ENCODE measurements at regions not wholly inside any gene's neighbourhood (a gene's known extent, or its start where the extent isn't known, plus 50 kb on each side); places are given as distances from the start of the nearest gene placed in this dataset.

DNA sequence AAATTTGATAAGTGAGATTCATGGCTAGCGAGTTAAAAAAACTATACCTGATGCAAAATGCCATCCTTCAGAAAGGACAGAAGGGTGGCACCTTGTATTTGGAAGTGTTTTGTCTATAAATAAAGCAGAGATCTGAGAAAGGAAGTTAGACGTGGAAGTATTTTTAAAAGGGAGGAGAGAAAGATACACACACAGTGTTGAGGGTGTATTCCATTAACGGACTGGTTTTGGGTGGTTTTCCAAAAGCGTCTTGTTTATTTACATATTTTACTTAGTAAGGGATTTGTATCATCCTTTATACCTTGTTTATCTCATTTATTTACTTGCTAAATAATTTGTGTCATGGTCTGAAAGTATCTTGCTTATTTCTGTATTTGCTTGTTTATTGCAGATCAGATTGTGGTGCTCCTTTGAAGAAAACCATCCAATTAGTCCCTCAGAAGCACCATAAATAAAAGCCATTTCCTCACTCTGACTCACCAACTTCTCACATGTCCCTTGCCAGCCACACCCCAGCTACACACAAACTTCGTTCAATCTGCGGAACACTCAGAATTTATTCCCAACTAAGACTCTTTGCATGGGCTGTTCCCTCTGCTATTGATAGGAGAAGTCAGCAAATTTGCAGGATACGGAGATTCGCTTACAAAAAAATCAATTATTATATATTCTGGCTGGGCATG lies 90.8 kb downstream of the FAM124B start:
- Histone ChIP-seq H3K4me1 (no peaks in the 10 kb centered on the region), H3K79me2 (no peaks in the 10 kb centered on the region), H3K4me3 (ENCODE audit: low read depth, low read length) (no peak overlapping the region), H3K4me2 (ENCODE audit: low read length) (no peak overlapping the region), H2AFZ (no peak overlapping the region), H3K27ac (no peak overlapping the region), H3K9ac (no peak overlapping the region), H3K9me3 (ENCODE audit: control insufficient read depth, low read length) (no peaks in the 10 kb centered on the region), H3K36me3 (ENCODE audit: control insufficient read depth, insufficient read depth, low read length) (no peaks in the 10 kb centered on the region), H3K27me3 (ENCODE audit: control insufficient read depth, insufficient read depth, low read length) (no peaks in the 10 kb centered on the region)
- TF ChIP-seq, protein P1, sequence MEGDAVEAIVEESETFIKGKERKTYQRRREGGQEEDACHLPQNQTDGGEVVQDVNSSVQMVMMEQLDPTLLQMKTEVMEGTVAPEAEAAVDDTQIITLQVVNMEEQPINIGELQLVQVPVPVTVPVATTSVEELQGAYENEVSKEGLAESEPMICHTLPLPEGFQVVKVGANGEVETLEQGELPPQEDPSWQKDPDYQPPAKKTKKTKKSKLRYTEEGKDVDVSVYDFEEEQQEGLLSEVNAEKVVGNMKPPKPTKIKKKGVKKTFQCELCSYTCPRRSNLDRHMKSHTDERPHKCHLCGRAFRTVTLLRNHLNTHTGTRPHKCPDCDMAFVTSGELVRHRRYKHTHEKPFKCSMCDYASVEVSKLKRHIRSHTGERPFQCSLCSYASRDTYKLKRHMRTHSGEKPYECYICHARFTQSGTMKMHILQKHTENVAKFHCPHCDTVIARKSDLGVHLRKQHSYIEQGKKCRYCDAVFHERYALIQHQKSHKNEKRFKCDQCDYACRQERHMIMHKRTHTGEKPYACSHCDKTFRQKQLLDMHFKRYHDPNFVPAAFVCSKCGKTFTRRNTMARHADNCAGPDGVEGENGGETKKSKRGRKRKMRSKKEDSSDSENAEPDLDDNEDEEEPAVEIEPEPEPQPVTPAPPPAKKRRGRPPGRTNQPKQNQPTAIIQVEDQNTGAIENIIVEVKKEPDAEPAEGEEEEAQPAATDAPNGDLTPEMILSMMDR (IDR thresholded peaks at IDR 0.05): no peak

DNA sequence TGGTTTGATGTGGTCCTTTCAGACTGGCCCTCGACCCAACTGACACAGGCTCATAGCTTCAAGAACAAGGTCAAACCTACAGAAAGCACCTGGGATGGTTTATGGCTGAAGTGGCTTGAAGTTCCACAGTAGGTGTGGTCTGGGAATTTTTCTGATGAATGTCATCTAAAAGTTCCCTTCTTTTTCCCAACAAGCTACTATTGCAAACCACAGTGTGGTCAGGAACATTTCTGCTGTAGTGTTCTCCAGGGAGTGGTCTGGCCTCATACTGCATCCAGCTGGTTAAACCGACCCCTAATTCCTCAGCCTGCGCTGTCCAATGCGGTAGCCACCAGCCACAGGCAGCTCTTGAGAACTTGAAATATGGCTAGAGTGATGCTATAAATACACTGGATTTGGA lies 92.7 kb downstream of the FAM124B start:
- no peaks in the 10 kb centered on the region for H3K79me2 ChIP-seq
- no peak overlapping the region for H3K4me3 ChIP-seq (ENCODE audit: low read depth, low read length)
- no peak overlapping the region for H3K4me2 ChIP-seq (ENCODE audit: low read length)
- no peak overlapping the region for H3K9ac ChIP-seq
- H2AFZ ChIP-seq: no peak overlapping the region
- TF ChIP-seq, protein P1 (IDR thresholded peaks at IDR 0.05): no peak
- H3K4me1 ChIP-seq: no peaks in the 10 kb centered on the region
- H3K9me3 ChIP-seq (ENCODE audit: control insufficient read depth, low read length): no peaks in the 10 kb centered on the region
- no peaks in the 10 kb centered on the region for H3K27me3 ChIP-seq (ENCODE audit: control insufficient read depth, insufficient read depth, low read length)
- no peak overlapping the region for H3K27ac ChIP-seq
- H3K36me3 ChIP-seq (ENCODE audit: control insufficient read depth, insufficient read depth, low read length): no peaks in the 10 kb centered on the region

DNA sequence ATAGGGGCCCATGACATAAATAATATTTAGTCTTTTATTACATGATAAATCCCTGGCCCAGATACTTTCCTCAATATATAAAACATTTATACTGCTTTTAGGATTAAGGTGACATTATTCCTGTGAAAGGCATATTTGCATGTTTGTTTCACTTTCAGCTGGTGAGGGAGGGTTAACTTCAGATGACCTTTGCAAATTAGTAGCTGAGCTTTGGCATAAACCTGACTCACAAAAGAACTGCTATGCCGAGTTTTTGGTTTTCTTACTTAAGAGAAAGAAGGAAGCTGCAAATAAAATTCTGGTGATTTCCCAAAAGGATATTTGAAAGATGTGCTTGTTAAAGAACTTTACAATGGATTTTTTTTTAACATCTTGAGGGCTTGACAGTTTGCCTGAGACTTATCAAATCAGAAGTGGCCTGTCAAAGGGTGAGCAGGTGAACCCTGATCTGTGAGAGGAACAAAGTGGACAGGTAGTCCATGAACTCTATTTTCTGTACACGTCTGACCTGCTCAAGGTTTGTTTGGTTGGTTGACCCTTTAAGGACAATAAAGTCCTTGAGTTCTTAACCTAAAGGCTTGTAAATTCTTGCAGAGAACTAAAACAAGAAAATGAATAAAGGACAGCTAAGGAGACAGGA lies 93.5 kb downstream of the FAM124B start:
- TF ChIP-seq, protein P1 (IDR thresholded peaks at IDR 0.05): no peak
- no peak overlapping the region for H3K4me2 ChIP-seq (ENCODE audit: low read length)

DNA sequence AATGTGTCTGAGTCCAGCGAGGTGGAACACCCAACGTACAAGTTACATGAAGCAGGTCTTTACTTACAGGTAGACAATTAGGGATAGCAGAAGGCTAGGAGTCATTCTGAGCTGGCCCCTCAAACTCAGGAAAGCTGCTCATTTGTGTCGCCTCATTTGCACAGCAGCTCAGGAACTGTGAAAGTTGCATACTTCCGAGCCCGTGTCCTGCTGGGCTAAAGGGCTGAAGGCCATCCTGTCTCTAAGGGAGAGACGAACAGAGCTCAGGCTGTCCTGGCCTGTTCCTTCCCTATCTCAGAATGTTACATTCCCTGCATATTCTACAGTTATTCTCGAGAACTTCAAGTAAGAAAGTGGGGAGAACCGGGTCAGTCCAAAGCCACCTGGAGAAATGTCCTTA lies 99.0 kb downstream of the FAM124B start:
- Histone ChIP-seq H3K27me3 (ENCODE audit: control insufficient read depth, insufficient read depth, low read length) (no peaks in the 10 kb centered on the region), H3K4me2 (ENCODE audit: low read length) (no peak overlapping the region), H3K27ac (no peak overlapping the region), H3K9ac (no peak overlapping the region), H3K4me3 (ENCODE audit: low read depth, low read length) (no peak overlapping the region), H3K79me2 (no peaks in the 10 kb centered on the region), H3K36me3 (ENCODE audit: control insufficient read depth, insufficient read depth, low read length) (no peaks in the 10 kb centered on the region), H3K4me1 (no peaks in the 10 kb centered on the region), H2AFZ (no peak overlapping the region), H3K9me3 (ENCODE audit: control insufficient read depth, low read length) (no peaks in the 10 kb centered on the region)
- TF ChIP-seq, protein P1 (IDR thresholded peaks at IDR 0.05): no peak

More for the DNA sequence above, 93.5 kb downstream of the FAM124B start:
- no peaks in the 10 kb centered on the region for H3K4me1 ChIP-seq
- no peak overlapping the region for H3K4me3 ChIP-seq (ENCODE audit: low read depth, low read length)
- no peaks in the 10 kb centered on the region for H3K9me3 ChIP-seq (ENCODE audit: control insufficient read depth, low read length)
- H3K27ac ChIP-seq: no peak overlapping the region
- H3K9ac ChIP-seq: no peak overlapping the region
- H2AFZ ChIP-seq: no peak overlapping the region
- no peaks in the 10 kb centered on the region for H3K36me3 ChIP-seq (ENCODE audit: control insufficient read depth, insufficient read depth, low read length)
- H3K27me3 ChIP-seq (ENCODE audit: control insufficient read depth, insufficient read depth, low read length): no peaks in the 10 kb centered on the region
- no peaks in the 10 kb centered on the region for H3K79me2 ChIP-seq

DNA sequence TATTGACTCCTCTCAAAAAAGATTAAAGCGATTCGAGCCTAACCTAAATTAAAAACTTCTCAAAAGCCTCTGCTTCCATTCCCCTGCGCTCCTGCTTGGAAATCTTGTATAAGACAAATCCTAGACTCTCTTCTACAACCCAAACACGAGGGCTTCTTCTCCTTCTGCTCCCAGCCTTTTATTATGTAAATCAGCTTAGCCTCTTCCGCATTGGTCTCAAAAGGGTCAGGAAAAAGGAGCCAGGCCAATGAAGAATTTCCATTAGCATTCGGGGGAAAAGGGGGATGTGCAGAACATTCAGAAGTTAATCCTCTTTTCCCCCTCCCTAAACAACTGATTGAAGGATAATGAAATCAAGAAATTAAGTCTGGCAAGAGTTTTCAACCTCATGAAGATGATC lies 107.9 kb downstream of the FAM124B start:
- Histone ChIP-seq H3K36me3 (ENCODE audit: control insufficient read depth, insufficient read depth, low read length) (no peaks in the 10 kb centered on the region), H3K27ac (no peak overlapping the region), H3K4me3 (ENCODE audit: low read depth, low read length) (no peak overlapping the region), H3K4me2 (ENCODE audit: low read length) (no peak overlapping the region), H3K9me3 (ENCODE audit: control insufficient read depth, low read length) (no peaks in the 10 kb centered on the region), H3K79me2 (no peaks in the 10 kb centered on the region), H3K9ac (no peak overlapping the region), H2AFZ (no peak overlapping the region), H3K27me3 (ENCODE audit: control insufficient read depth, insufficient read depth, low read length) (no peaks in the 10 kb centered on the region), H3K4me1 (no peaks in the 10 kb centered on the region)
- TF ChIP-seq, protein P1 (IDR thresholded peaks at IDR 0.05): no peak

Data from parathyroid adenoma (tissue), 2 donors.